ENCODE measurements at regions not wholly inside any gene's neighbourhood (a gene's known extent, or its start where the extent isn't known, plus 50 kb on each side); places are given as distances from the start of the nearest gene placed in this dataset.

DNA sequence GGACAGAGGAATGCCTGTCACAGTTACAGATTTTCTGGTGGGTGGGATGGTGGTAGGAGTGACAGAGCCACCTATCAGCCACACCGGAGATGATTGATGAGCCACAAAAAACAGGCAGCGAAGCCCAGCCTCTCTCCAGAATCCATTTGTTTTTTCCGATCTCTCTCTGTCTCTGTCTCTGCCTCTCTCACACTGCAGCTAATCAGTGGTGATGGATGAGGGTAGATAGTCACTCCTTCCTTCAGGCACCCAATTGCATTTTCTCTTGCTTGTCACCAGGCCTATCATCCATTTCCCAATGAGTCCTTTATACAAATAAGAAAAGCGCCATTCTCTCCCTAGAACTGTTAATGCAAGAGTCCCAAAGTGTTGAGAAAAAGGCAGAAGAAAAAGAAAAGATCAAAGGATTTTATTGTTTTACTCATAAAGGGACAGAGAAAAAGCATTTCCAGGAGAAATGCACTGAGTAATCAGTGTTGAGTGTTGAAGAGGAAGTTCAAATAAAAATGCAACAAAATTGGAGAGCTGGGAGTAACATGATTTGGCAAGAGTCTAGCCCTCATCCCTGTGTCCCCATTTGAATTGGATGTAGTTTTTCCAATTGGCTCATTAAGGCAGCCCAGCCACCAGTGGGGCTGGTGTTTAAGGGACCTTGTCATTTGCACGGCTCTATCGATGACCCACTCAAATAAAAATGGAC lies 1089.3 kb downstream of the TUSC7 start:
- no peak overlapping the region for H3K4ac ChIP-seq (replicated peaks; ENCODE audit: insufficient read length, low read depth, low read length)
- FAIRE-seq = no peak
- CTCF ChIA-PET (ENCODE audit: partially characterized antibody) = no interaction called here
- TF ChIP-seq MAFK (IDR thresholded peaks at IDR 0.05; ENCODE audit: low read depth, low read length) = no peak

More for the DNA sequence above, 1089.3 kb downstream of the TUSC7 start:
- Histone ChIP-seq H3K79me1 (ENCODE audit: low read depth, low read length) (no peaks in the 10 kb centered on the region), H3K23me2 (ENCODE audit: low read depth, low read length) (no peaks in the 10 kb centered on the region), H3K4me2 (ENCODE audit: insufficient read depth in 1 of 2, low read depth in 2 of 2, low read length in 2 of 2) (no peak overlapping the region), H3K9ac (replicated peaks in 1 of 4; ENCODE audit: extremely low read depth in 1 of 4, low read depth in 3 of 4, low read length in 3 of 4) (no peak overlapping the region), H3K4me1 (replicated peaks in 1 of 4; ENCODE audit: control insufficient read depth in 3 of 4, insufficient read depth in 4 of 4, low read length in 3 of 4) (peaks cover 0 to 6% (median 1%) of the 10 kb centered on the region in 4 experiments; a peak in 2 of 7 replicates), H4K8ac (ENCODE audit: extremely low read depth, insufficient read depth, low read length) (no peak overlapping the region), H3K27me3 (replicated peaks in 1 of 4; ENCODE audit: control insufficient read depth in 3 of 4, extremely low read depth in 1 of 4, insufficient read depth in 3 of 4, low read length in 3 of 4) (no peaks in the 10 kb centered on the region), H4K20me1 (replicated peaks in 1 of 2; ENCODE audit: control insufficient read depth in 1 of 2, insufficient read depth in 2 of 2, low read length in 2 of 2) (no peaks in the 10 kb centered on the region), H2BK20ac (ENCODE audit: low read length) (no peak overlapping the region), H2BK5ac (ENCODE audit: low read depth, low read length) (no peak overlapping the region), H3K4me3 (ENCODE audit: extremely low read depth in 1 of 4, insufficient read depth in 2 of 4, low read depth in 3 of 4, low read length in 4 of 4) (no peak overlapping the region), H3K23ac (ENCODE audit: insufficient read length) (no peak overlapping the region), H2BK120ac (replicated peaks; ENCODE audit: low read depth, low read length) (no peak overlapping the region), H3K27ac (ENCODE audit: low read depth, low read length) (no peak overlapping the region), H4K91ac (replicated peaks; ENCODE audit: insufficient read length, low read length) (no peak overlapping the region), H3K14ac (ENCODE audit: insufficient read length) (no peak overlapping the region), H3K18ac (ENCODE audit: extremely low read depth, low read length) (no peak overlapping the region), H3K9me3 (ENCODE audit: insufficient read depth in 2 of 2, low read depth in 1 of 2, low read length in 1 of 2) (no peaks in the 10 kb centered on the region), H2AFZ (ENCODE audit: low read length) (no peak overlapping the region), H4K5ac (ENCODE audit: insufficient read length, low read depth, low read length) (no peak overlapping the region), H2AK5ac (ENCODE audit: low read depth, low read length) (no peak overlapping the region), H2BK15ac (ENCODE audit: low read length) (no peak overlapping the region), H3K56ac (replicated peaks; ENCODE audit: insufficient read length, low read depth, low read length) (no peak overlapping the region), H3K36me3 (ENCODE audit: control insufficient read depth in 2 of 4, insufficient read depth in 4 of 4, low read length in 3 of 4) (no peaks in the 10 kb centered on the region), H3K79me2 (ENCODE audit: control insufficient read depth in 1 of 2, insufficient read depth in 2 of 2, low read length in 2 of 2) (no peaks in the 10 kb centered on the region), H2BK12ac (ENCODE audit: low read depth, low read length) (0 out of 2 replicates have a peak overlapping the region, but pooled peaks have one; percentile 41)
- WGBS, 2 experiments (ENCODE audit: extremely low coverage in 1 of 2, insufficient coverage in 1 of 2, insufficient read length in 1 of 2, insufficient replicate concordance in 2 of 2, low coverage in 1 of 2, low lambda C conversion rate in 2 of 2, missing lambda C conversion rate in 1 of 2) = 79% methylated on average over 6 of the region's 6 CpGs; no CpG with 5 or more reads in 1 of the 2 experiments
- POLR2A ChIA-PET (ENCODE audit: partially characterized antibody) = no interaction called here
- DNase-seq (ENCODE audit: low read depth in 1 of 2, low spot score in 2 of 2) = no peak
